ENCODE measurements at regions not wholly inside any gene's neighbourhood (a gene's known extent, or its start where the extent isn't known, plus 50 kb on each side); places are given as distances from the start of the nearest gene placed in this dataset.

DNA sequence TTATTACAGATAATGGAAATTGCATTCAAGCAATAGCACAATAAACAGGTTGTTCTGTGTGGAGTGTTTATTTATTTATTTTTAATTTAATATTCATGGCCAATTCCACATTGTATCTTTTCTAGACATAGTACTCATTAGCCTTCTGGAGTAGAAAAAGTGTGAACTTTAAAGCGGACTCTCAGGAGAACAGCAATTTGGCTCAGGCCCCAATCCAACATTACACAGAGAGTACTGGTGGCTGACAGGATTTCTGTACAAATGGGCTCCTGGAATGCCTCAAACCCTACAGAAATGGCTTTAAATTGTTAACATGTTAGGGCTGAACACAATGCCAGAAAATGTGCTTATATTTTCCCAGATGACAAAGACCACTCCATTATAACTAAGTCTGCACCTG, 533.9 kb upstream of the NXPH2 start:
- Mint-ChIP-seq H3K36me3 (no peaks in the 10 kb centered on the region), H3K4me1 (ENCODE audit: unreplicated experiment) (no peaks in the 10 kb centered on the region), H3K27me3 (no peaks in the 10 kb centered on the region), H3K9me3 (no peaks in the 10 kb centered on the region), H3K27ac (no peak overlapping the region), H3K4me3 (no peak overlapping the region)
- TF ChIP-seq, protein P1, sequence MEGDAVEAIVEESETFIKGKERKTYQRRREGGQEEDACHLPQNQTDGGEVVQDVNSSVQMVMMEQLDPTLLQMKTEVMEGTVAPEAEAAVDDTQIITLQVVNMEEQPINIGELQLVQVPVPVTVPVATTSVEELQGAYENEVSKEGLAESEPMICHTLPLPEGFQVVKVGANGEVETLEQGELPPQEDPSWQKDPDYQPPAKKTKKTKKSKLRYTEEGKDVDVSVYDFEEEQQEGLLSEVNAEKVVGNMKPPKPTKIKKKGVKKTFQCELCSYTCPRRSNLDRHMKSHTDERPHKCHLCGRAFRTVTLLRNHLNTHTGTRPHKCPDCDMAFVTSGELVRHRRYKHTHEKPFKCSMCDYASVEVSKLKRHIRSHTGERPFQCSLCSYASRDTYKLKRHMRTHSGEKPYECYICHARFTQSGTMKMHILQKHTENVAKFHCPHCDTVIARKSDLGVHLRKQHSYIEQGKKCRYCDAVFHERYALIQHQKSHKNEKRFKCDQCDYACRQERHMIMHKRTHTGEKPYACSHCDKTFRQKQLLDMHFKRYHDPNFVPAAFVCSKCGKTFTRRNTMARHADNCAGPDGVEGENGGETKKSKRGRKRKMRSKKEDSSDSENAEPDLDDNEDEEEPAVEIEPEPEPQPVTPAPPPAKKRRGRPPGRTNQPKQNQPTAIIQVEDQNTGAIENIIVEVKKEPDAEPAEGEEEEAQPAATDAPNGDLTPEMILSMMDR (conservative IDR thresholded peaks at IDR 0.05) = no peak
- DNase-seq (ENCODE audit: extremely low spot score, unreplicated experiment) = no peak

DNA sequence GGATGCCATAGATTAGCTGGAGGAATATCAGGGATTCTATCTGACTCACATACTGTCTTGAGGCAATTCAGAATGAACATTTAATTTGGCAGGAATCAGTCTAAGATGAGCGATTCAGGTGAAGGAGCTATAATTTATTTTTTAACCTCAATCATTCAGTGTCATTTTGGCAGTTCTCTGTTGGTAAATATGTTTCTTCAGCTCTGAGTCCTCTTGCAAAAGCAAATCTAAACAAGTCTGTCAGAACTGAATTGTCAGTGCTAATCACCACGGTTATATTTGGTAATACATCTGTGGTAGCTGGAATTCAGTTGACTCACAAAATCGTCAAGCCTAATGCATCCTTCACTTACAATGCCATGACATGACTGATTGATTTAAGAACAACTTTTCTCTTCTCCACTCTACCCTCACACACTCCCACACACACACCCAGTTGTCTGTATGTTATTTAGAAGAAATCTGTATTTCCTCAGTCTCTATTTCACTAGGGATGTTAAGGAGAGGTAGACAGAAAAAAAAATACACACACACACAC, 516.6 kb upstream of the NXPH2 start:
- peaks cover 46% of the 10 kb centered on the region for H3K27me3 Mint-ChIP-seq

DNA sequence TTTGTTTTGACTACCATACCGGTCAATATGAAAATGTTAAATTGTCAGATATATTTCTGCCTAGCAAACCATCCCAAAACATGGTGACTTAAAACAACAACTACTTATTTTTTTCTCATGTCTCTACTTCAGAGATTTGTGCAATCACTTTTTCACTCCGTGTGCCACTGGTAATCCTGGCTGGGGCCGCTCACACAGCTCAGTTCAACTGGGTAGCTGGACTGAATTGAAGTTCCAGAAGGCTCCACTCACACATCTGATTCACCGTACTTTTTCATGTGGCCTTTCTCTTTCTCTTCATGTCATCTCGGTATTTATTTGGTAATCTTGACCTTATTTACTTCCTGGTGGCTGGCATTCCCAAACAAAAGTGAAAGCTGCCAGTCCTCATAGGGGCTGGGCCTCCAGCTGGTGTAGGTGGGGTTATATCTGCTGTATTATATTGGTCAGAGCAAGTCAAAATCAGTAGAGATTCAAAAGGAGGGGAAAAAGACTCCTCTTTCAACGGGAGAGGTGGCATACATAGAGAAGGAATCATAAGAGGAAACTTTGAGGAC, 513.9 kb upstream of the NXPH2 start:
- no peak overlapping the region for H3K27ac Mint-ChIP-seq
- no peaks in the 10 kb centered on the region for H3K4me1 Mint-ChIP-seq (ENCODE audit: unreplicated experiment)
- no peaks in the 10 kb centered on the region for H3K9me3 Mint-ChIP-seq
- H3K36me3 Mint-ChIP-seq = no peaks in the 10 kb centered on the region
- no peak overlapping the region for H3K4me3 Mint-ChIP-seq
- peaks cover 40% of the 10 kb centered on the region for H3K27me3 Mint-ChIP-seq
- no peak for DNase-seq (ENCODE audit: extremely low spot score, unreplicated experiment)
- TF ChIP-seq, protein P1 (conservative IDR thresholded peaks at IDR 0.05) = no peak

More for the DNA sequence above, 516.6 kb upstream of the NXPH2 start:
- Mint-ChIP-seq H3K4me1 (ENCODE audit: unreplicated experiment) (no peaks in the 10 kb centered on the region), H3K36me3 (no peaks in the 10 kb centered on the region), H3K4me3 (no peak overlapping the region), H3K9me3 (no peaks in the 10 kb centered on the region), H3K27ac (no peak overlapping the region)
- no peak for DNase-seq (ENCODE audit: extremely low spot score, unreplicated experiment)
- TF ChIP-seq, protein P1 (conservative IDR thresholded peaks at IDR 0.05) = no peak

DNA sequence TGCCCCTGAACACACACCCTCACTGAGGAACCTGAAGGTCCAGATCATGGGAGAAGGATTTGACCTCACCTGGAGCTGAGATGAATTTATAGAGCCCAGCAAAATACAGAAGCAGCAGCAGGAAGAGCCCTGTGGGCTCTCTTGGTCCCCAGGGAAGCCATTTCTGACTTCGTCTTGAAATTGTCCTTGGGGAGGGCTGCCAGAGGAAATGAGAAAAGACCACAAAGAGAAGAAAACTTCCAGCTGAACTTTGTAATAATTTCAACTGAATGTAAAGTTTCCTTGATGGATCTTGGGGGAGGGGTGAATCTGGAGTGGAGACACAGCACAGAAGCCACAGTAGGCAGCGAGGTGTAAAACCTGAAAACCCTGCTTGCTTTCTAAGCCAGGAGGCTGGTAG, 500.9 kb upstream of the NXPH2 start:
- H3K4me1 Mint-ChIP-seq (ENCODE audit: unreplicated experiment) = no peaks in the 10 kb centered on the region
- H3K27me3 Mint-ChIP-seq = no peaks in the 10 kb centered on the region
- no peaks in the 10 kb centered on the region for H3K9me3 Mint-ChIP-seq
- no peak overlapping the region for H3K4me3 Mint-ChIP-seq
- TF ChIP-seq, protein P1 (conservative IDR thresholded peaks at IDR 0.05) = no peak
- no peaks in the 10 kb centered on the region for H3K36me3 Mint-ChIP-seq
- DNase-seq (ENCODE audit: extremely low spot score, unreplicated experiment) = no peak
- H3K27ac Mint-ChIP-seq = no peak overlapping the region

DNA sequence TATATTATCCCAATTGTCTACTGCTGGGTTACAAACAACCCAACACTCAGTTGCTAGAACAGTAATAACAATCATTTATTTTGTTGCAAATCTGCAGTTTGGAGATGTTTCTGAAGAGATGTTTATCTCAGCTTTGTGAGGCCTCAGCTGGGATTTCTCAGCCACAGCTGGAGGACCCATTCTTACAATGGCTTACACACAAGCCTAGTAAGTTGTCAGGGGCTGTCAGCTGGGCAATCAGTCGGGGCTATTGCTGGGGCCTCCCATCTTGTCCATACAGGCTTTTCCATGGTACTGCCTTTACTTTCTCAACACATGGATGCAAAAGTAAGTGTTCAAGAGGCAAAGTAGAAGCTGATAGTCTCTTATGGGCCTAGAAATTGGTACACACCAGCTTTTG, 491.7 kb upstream of the NXPH2 start:
- TF ChIP-seq, protein P1 (conservative IDR thresholded peaks at IDR 0.05) = no peak
- DNase-seq (ENCODE audit: extremely low spot score, unreplicated experiment) = no peak
- no peak overlapping the region for H3K4me3 Mint-ChIP-seq
- H3K9me3 Mint-ChIP-seq = no peaks in the 10 kb centered on the region
- H3K36me3 Mint-ChIP-seq = no peaks in the 10 kb centered on the region
- H3K4me1 Mint-ChIP-seq (ENCODE audit: unreplicated experiment) = no peaks in the 10 kb centered on the region
- peaks cover 12% of the 10 kb centered on the region for H3K27me3 Mint-ChIP-seq
- H3K27ac Mint-ChIP-seq = no peak overlapping the region

All from type B pancreatic cell (in vitro differentiated cells).